Inferior parietal cortex (tissue), 1 donor: ENCODE measurements at regions not wholly inside any gene's neighbourhood (a gene's known extent, or its start where the extent isn't known, plus 50 kb on each side); places are given as distances from the start of the nearest gene placed in this dataset.

Source experiments
- DNase-seq: peaks from one replicate; pipeline ENCODE4 v3.0.0-alpha.2; 2016; ENCODE audit errors: extremely low spot score

- no peak for DNase-seq
Observed at GRCh38 chr10:10878963-10879362, 138.7 kb upstream of the CELF2 start.

- peak; percentile 44 for DNase-seq
Observed at GRCh38 chr10:10881117-10881813, 136.4 kb upstream of the CELF2 start.

GRCh38 chr10:10883737-10884136 lies 133.9 kb upstream of the CELF2 start:
- DNase-seq, result no peak

DNA sequence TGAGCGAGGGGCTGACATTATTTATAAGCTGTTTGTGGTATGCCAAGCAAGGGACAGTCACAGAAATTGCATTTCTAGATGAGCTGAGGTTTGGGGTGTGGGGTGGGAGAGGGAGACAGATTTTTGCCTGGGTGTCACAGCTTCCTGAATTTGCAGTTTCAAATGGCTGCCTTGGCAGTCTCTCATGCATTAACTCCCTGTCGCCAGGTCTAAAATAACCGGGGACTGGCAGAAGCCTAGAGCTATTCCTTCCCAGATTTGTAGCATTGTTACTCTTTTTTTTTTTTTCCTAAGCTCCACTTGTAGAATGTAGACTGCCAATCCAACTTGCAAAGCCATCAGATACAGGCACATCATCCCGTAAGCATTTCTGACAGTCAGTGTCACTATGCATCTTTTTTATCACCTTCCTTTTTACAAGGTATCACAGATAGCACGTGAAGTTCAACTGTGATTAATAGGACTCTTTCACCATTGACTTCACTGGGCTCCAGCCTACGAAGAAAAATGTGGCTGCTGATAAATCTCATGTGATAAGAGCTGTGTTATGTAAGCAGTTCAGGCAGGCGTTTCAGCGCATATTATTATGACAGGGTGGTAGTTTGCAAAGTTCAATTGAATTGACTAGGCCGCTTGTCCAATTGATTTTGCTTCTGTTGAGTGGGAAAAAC lies 130.7 kb upstream of the CELF2 start:
- peak; percentile 38 for DNase-seq

DNA sequence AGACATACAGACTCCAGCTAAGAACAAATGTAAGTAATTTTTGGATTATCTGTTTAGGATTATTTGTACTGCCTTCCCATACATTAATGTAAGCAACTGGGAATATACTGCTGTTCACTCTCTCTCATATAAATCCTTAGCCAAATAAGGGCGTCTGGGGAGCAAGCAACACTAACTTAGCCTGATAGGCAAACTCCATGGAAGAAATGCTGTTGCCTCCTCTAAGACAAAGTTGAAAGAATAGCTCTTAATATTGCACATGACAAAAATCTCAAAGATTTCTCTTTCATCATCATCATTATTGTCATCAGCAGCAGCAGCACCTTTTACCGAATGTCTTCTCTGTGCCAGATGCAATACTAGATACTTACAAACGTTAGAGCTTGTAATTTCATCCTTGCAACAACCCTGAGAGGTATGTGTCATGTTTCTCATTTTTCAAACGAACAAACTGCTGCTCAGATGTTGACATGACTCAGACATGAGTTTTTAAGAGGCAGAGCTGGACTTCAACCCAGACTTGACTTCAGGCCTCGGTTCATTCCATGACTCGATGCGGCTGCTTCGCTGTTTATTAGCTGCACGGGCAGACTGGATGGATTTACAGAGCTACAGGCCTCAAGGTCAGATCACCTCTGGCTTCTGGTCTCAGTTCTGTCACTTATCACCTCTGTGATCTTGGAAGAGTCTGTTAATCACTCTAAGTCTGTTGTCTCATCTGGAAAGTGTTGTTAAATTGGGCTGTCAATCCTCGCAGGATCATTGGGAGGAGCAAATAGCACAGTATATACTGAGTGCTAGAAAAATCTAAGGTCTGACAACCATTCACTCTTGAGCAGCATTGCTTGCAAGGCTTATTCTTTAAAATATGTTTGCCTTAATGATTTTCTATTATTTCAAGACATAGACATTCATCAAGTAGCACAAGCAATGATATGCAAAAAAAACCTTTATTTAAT lies 126.3 kb upstream of the CELF2 start:
- no peak for DNase-seq

GRCh38 chr10:10892290-10892875 lies 125.3 kb upstream of the CELF2 start:
- no peak for DNase-seq

- no peak for DNase-seq
Observed at GRCh38 chr10:10897400-10897799, 120.3 kb upstream of the CELF2 start.

DNA sequence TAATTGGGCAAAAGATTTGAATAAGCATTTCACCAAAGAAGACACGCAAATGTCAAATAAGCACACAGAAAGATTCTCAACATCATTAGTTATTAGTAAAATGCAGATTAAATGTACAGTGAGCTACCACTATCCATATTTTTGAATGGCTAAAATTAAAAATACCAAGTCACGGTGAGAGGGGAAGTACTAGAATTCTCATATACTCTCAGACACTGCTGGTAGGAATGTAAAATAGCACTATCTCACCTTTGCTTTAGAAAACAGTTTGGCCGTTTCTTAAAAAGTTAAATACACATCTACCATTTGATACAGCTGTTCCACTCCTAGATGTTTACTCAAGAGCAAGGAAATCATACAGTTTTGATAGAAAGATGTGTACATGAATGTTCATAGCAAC lies 115.8 kb upstream of the CELF2 start:
- no peak for DNase-seq

- no peak for DNase-seq
Observed at GRCh38 chr10:10902951-10903350, 114.7 kb upstream of the CELF2 start.

DNA sequence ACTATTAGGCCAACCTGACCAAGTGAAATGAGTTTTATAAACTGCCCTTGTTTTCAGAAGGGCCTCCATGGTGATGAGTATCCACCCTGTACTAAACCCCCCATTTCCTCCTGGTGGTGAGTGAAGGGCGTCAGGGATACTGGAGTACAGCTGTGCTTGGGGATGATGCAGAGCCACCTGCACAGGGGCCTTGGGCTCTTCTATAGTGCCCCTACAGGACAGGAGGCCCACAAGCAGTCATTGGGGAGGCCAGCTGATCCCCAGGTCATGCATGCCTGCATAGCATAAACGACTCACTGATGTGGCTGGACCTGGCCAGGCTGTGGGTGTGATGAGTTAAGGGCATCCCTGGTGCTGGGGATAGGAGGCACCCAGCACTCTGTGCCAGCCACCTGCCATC lies 114.1 kb upstream of the CELF2 start:
- no peak for DNase-seq

- DNase-seq, result no peak
Observed at GRCh38 chr10:10910634-10911033, 107.0 kb upstream of the CELF2 start.

- no peak for DNase-seq
Observed at GRCh38 chr10:10911035-10911434, 106.6 kb upstream of the CELF2 start.

DNA sequence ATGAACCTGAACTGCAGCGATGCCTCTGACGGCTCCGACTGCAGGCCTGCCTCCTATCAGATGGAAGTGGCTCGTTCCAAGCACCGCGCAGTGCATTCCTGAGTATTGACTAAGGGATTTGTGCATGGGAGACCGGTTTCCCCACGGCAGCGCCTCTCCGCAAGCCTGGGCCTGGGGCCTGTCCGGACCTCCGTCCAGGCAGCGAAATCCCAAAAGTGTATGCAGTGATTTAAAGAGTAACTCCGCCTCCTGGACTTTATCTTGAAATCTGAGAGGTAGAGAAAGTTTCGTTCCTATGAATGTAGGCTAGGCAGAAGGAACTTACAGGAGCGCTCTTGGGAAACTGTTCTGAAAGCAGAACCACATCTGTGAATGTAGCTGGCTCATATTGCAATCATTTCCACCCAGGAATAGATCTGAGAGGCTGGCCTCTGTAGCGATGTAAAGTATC lies 106.2 kb upstream of the CELF2 start:
- DNase-seq, result peak; percentile 44

DNA sequence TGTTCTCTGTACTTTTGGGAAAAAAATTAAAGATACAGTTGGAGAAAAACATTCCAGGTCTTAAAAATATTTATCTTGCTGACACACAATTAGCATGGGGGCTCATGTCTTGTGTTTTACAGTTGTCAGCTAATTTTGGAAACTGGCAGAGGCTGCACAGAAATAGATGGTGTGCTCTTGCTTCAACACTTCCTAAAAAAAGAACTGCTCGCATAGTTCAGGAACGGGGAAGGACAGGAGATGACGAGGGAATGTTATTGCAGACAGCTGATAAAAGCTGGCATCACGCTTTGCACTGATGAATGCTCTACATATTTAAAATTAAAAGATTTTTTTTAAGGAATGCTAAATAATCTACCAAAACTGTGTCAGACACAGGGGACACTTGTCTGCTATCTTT lies 103.5 kb upstream of the CELF2 start:
- DNase-seq, result peak; percentile 48

DNA sequence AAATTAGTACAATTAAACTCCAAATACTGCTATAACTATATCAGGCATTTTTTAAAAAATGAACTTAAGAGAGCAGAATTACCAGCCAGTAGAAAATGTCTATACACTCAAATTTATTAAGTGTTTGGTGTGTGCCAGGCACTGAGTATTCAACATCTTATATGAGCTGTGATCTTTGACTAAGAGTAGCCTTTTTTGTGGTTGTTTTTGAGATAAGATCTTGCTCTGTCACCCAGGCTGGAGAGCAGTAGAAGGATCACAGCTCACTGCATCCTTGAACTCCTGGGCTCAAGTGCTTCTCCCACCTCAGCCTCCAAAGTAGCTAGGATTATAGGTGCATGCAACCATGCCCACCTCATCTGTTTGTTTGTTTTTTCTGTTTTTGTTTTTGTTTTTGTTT lies 102.5 kb upstream of the CELF2 start:
- DNase-seq, result no peak

GRCh38 chr10:10917031-10917430 lies 100.6 kb upstream of the CELF2 start:
- no peak for DNase-seq

DNA sequence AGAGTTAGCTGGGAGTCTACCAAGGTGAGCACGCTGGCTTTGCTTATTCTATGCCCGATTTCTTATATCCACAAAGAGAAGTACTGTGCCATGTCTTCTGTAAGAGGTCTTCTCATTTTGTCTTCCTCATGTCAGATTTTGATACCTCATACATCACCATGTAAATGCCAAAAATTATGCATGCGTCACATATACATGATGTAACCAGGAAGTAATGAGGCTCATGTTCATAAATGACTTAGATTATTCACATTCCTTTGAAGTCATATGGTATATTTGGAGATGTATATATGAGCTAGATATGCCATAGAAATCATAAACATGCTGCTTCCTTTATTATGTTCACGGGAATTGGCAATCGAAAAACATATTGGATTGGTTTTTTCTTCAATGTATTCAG lies 97.7 kb upstream of the CELF2 start:
- DNase-seq, result no peak

DNA sequence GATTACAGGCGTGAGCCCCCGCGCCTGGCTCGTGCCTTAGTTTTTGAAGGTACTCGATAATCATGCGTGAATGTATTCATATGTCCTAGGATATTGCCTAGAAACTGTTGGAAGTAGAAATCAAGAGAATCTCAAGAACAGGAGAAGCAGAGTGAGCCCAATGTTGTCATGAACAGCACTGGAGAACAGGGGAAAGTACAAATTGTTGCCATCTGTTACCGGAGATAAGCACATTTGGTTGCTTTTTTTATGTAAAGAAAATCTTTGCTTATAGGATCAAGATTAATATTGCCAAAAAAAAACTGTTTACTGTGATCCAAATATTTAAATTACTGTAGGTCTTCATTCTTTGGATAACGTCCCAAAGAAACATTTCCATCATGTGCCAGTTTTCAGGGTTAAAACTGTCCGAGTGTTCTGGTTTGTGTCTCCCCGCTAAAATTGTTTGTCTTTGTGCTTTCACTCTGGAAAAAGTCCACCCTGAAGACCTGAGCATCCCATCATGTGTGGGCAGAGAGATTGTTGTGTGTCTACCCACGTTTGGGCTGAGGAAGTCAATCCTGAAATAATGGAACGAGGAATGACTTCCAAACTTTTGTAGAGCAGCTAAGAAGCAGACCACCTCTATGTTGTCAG lies 95.7 kb upstream of the CELF2 start:
- DNase-seq, result no peak

GRCh38 chr10:10923029-10923651 lies 94.5 kb upstream of the CELF2 start:
- no peak for DNase-seq

- DNase-seq, result no peak
Observed at GRCh38 chr10:10925667-10926066, 92.0 kb upstream of the CELF2 start.

DNA sequence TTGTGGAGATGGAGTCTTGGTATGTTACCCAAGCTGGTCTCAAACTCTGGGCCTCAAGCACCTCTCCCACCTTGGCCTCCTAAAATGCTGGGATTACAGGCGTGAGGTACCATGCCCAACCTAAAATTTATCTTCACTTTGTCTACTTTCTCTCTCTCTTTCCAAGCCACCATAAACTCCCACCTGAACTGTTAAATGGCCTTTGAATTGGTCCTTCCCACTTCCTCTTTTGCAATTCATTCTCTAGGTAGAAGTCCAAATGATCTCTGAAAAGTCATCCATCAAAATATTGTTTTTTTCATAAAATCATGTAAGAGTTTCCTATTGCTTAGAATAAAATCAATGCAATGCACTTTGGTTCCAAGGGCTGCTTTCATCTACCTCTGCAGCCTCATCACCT lies 90.1 kb upstream of the CELF2 start:
- DNase-seq, result no peak
